ENCODE measurements at regions not wholly inside any gene's neighbourhood (a gene's known extent, or its start where the extent isn't known, plus 50 kb on each side); places are given as distances from the start of the nearest gene placed in this dataset.
"Not testable (repeated sequence)": the region's sequence is repeated elsewhere in the genome, so short reads cannot be mapped to it uniquely, and the experiment has no call there.

GRCh38 chr3:177249203-177249602 lies 51.9 kb upstream of the TBL1XR1 start:
- no peak for DNase-seq

- DNase-seq = no peak
Measured at GRCh38 chr3:177250151-177250550, 52.9 kb upstream of the TBL1XR1 start.

GRCh38 chr3:177251755-177252154 lies 54.5 kb upstream of the TBL1XR1 start:
- no peak for DNase-seq

GRCh38 chr3:177257006-177257405 lies 59.7 kb upstream of the TBL1XR1 start:
- DNase-seq = no peak

GRCh38 chr3:177257625-177258024 lies 60.3 kb upstream of the TBL1XR1 start:
- no peak for DNase-seq

GRCh38 chr3:177262396-177262795 lies 65.1 kb upstream of the TBL1XR1 start:
- no peak for DNase-seq

- no peak for DNase-seq
Measured at GRCh38 chr3:177263615-177264368, 66.5 kb upstream of the TBL1XR1 start.

- DNase-seq = not testable (repeated sequence)
Measured at GRCh38 chr3:177271811-177272501, 74.7 kb upstream of the TBL1XR1 start.

- DNase-seq = no peak
Measured at GRCh38 chr3:177278016-177278415, 80.7 kb upstream of the TBL1XR1 start.

GRCh38 chr3:177279118-177279815 lies 82.0 kb upstream of the TBL1XR1 start:
- DNase-seq = peak; percentile 72

GRCh38 chr3:177281292-177282118 lies 84.2 kb upstream of the TBL1XR1 start:
- DNase-seq = peak; percentile 77

- DNase-seq = peak; percentile 94
Measured at GRCh38 chr3:177282119-177282655, 84.9 kb upstream of the TBL1XR1 start.

- DNase-seq = no peak
Measured at GRCh38 chr3:177283983-177284382, 86.7 kb upstream of the TBL1XR1 start.

- no peak for DNase-seq
Measured at GRCh38 chr3:177284383-177284881, 87.2 kb upstream of the TBL1XR1 start.

- DNase-seq = no peak
Measured at GRCh38 chr3:177286034-177286433, 88.8 kb upstream of the TBL1XR1 start.

GRCh38 chr3:177287231-177287630 lies 89.9 kb upstream of the TBL1XR1 start:
- DNase-seq = no peak

- no peak for DNase-seq
Measured at GRCh38 chr3:177290633-177291032, 93.4 kb upstream of the TBL1XR1 start.

GRCh38 chr3:177294221-177294620 lies 96.9 kb upstream of the TBL1XR1 start:
- DNase-seq = no peak

GRCh38 chr3:177295116-177295515 lies 97.8 kb upstream of the TBL1XR1 start:
- DNase-seq = no peak

- DNase-seq = no peak
Measured at GRCh38 chr3:177299250-177299649, 102.0 kb upstream of the TBL1XR1 start.

GRCh38 chr3:177300039-177300833 lies 103.0 kb upstream of the TBL1XR1 start:
- DNase-seq = peak; percentile 51

- DNase-seq = no peak
Measured at GRCh38 chr3:177300842-177301241, 103.6 kb upstream of the TBL1XR1 start.
